VCaP (cell line): ENCODE measurements at regions not wholly inside any gene's neighbourhood (a gene's known extent, or its start where the extent isn't known, plus 50 kb on each side); places are given as distances from the start of the nearest gene placed in this dataset.

Experiments used
- H3K27ac ChIP-seq: fragments of 450-650 bp; 2 replicates; pipeline ENCODE4 v1.5.1; 2017
- TF ChIP-seq, protein P1 (sequence below): fragments of 450-650 bp; conservative IDR thresholded peaks from 2 replicates; pipeline ENCODE4 v1.5.1; 2017; ENCODE audit warnings: mild to moderate bottlenecking, moderate library complexity

- TF ChIP-seq, protein P1, sequence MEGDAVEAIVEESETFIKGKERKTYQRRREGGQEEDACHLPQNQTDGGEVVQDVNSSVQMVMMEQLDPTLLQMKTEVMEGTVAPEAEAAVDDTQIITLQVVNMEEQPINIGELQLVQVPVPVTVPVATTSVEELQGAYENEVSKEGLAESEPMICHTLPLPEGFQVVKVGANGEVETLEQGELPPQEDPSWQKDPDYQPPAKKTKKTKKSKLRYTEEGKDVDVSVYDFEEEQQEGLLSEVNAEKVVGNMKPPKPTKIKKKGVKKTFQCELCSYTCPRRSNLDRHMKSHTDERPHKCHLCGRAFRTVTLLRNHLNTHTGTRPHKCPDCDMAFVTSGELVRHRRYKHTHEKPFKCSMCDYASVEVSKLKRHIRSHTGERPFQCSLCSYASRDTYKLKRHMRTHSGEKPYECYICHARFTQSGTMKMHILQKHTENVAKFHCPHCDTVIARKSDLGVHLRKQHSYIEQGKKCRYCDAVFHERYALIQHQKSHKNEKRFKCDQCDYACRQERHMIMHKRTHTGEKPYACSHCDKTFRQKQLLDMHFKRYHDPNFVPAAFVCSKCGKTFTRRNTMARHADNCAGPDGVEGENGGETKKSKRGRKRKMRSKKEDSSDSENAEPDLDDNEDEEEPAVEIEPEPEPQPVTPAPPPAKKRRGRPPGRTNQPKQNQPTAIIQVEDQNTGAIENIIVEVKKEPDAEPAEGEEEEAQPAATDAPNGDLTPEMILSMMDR, result no peak
- peak overlapping the region; percentile 63 for H3K27ac ChIP-seq
Measured at GRCh38 chr1:201686714-201687455, 142.1 kb upstream of the IPO9 start.

GRCh38 chr1:201688514-201688913, 140.4 kb upstream of the IPO9 start:
- TF ChIP-seq, protein P1, result no peak
- no peak overlapping the region for H3K27ac ChIP-seq

DNA sequence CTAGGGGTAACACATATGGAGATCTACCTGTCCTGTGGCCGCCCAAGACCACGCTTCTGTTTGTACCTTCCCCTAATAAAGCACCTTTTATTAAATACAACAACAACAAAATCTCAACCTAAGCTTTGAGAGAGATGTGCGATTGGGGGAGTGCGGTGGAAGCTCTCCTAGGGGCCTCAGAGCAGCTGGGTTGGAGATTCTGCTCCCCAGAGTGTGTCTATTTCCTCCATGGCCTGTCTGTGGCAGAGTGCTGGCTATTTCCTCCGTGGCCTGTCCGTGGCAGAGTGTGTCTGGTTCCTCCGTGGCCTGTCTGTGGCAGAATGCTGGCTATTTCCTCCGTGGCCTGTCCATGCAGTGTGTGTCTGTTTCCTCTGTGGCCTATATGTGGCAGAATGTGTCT, 139.3 kb upstream of the IPO9 start:
- H3K27ac ChIP-seq, result no peak overlapping the region
- TF ChIP-seq, protein P1, result no peak

DNA sequence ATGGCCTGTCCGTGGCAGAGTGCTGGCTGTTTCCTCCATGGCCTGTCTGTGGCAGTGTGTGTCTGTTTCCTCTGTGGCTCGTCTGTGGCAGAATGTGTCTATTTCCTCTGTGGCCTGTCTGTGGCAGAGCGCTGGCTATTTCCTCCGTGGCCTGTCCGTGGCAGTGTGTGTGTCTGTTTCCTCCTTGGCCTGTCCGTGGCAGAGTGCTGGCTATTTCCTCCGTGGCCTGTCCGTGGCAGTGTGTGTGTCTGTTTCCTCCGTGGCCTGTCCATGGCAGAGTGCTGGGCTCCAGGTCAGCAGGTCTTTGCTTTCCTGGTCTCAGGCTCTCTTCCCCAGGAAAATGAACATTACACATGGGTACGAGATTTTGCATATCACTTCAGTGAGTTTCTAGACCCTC, 138.4 kb upstream of the IPO9 start:
- no peak overlapping the region for H3K27ac ChIP-seq
- TF ChIP-seq, protein P1, result no peak

- H3K27ac ChIP-seq, result no peak overlapping the region
- TF ChIP-seq, protein P1, result no peak
Measured at GRCh38 chr1:201691716-201692554, 137.0 kb upstream of the IPO9 start.

GRCh38 chr1:201692555-201693394, 136.2 kb upstream of the IPO9 start:
- TF ChIP-seq, protein P1, result no peak
- H3K27ac ChIP-seq, result no peak overlapping the region
